CD8-positive, alpha-beta memory T cell (primary cell): ENCODE measurements at regions not wholly inside any gene's neighbourhood (a gene's known extent, or its start where the extent isn't known, plus 50 kb on each side); places are given as distances from the start of the nearest gene placed in this dataset.

Source experiments
- CTCF ChIA-PET: fragments of 350-600 bp; sonication (Branson Sonifier 250); formaldehyde crosslinking; loops from one replicate; lab custom pipeline; 2021; ENCODE audit warnings: antibody characterized with exemption; lab: Charles Lee
- POLR2A ChIA-PET: fragments of 350-600 bp; sonication (Branson Sonifier 250); formaldehyde crosslinking; loops from one replicate; lab custom pipeline; 2021; ENCODE audit warnings: antibody characterized with exemption; lab: Charles Lee
- DNase-seq, 5 donors: peaks; one replicate each; pipeline versions ENCODE4 v3.0.0 to v3.0.0-alpha.2; 2020 to 2022; ENCODE audit warnings: mixed read lengths in 1 of 5
- H3K27ac ChIP-seq: one replicate; pipeline ENCODE4 v1.7.0; 2013; ENCODE audit warnings: low read depth, mild to moderate bottlenecking, low read length, moderate library complexity
- H3K27me3 ChIP-seq: 2 replicates; pipeline ENCODE4 v1.7.0; 2013; ENCODE audit warnings: low read length, mild to moderate bottlenecking; ENCODE audit not compliant: insufficient read depth, poor library complexity, severe bottlenecking
- H3K36me3 ChIP-seq: 2 replicates; pipeline ENCODE4 v1.7.0; 2013; ENCODE audit warnings: mild to moderate bottlenecking, low read length, moderate library complexity; ENCODE audit not compliant: insufficient read depth
- H3K4me1 ChIP-seq: 2 replicates; pipeline ENCODE4 v1.7.0; 2013; ENCODE audit warnings: mild to moderate bottlenecking, low read length, moderate library complexity; ENCODE audit not compliant: insufficient read depth
- H3K4me3 ChIP-seq: 2 replicates; pipeline ENCODE4 v1.7.0; 2013; ENCODE audit warnings: mild to moderate bottlenecking, low read length
- H3K9me3 ChIP-seq: 2 replicates; pipeline ENCODE4 v1.7.0; 2013; ENCODE audit warnings: mild to moderate bottlenecking, low read length
- H3K27ac Mint-ChIP-seq, 8 donors: one replicate each; pipeline ENCODE4 v1.8.0; 2020 to 2021; ENCODE audit warnings: mixed read lengths in 8 of 8, mild to moderate bottlenecking in 6 of 8, inconsistent platforms in 3 of 8, moderate library complexity in 3 of 8
- H3K27me3 Mint-ChIP-seq, 2 donors: one replicate each; pipeline ENCODE4 v1.8.0; 2020 to 2021; ENCODE audit warnings: mixed read lengths in 2 of 2, mild to moderate bottlenecking in 1 of 2, moderate library complexity in 1 of 2
- H3K36me3 Mint-ChIP-seq, 3 donors: one replicate each; pipeline ENCODE4 v1.8.0; 2020 to 2021; ENCODE audit warnings: mixed read lengths in 3 of 3, inconsistent platforms in 1 of 3, mild to moderate bottlenecking in 1 of 3
- H3K4me1 Mint-ChIP-seq, 3 donors: one replicate each; pipeline ENCODE4 v1.8.0; 2020 to 2021; ENCODE audit warnings: mixed read lengths in 3 of 3, inconsistent platforms in 1 of 3, mild to moderate bottlenecking in 1 of 3
- H3K4me3 Mint-ChIP-seq, 7 donors: one replicate each; pipeline ENCODE4 v1.8.0; 2020 to 2021; ENCODE audit warnings: mixed read lengths in 7 of 7, mild to moderate bottlenecking in 6 of 7, moderate library complexity in 4 of 7, inconsistent platforms in 2 of 7
- H3K9me3 Mint-ChIP-seq, 5 donors: one replicate each; pipeline ENCODE4 v1.8.0; 2020 to 2022; ENCODE audit warnings: mixed read lengths in 5 of 5, mild to moderate bottlenecking in 3 of 5, moderate library complexity in 2 of 5, inconsistent platforms in 1 of 5

DNA sequence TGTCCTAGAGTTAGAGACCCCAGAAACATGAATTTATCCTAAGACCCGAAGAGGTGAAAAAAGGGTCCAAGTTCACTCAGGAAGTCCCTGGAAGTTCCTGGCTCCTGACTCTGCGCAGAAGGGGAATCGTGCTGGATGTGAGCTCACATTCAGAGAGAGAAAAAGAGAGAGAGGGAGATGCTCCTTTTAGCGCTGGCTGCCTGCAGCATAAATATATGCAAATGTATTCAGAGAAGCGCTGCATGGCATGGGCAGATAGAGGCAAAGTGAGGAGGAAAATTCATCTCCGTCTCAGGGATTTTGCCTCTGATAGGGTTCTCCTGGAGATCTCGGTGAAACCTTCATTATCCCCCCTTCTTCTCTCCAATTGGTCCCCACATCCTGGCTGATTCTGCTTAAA lies 517.2 kb downstream of the MN1 start:
- POLR2A ChIA-PET: no interaction called here

DNA sequence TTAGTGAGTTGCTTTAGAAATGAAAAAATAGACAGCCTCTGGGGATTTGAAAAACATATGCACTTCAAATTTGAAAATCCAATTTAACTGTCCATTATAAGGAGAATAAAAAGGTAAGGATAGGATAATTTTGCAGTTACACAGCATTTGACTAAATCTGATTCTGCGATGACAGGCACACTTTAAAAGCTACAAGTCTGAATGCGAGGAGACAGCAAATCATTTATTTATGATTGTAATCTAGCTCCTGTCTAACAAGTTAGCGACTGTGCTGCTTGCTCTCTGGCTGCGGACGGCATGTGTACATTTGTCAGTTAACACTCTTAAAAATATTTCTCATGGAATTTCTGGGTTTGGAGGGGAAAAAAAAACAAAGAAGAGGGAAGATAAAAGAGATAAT lies 514.8 kb downstream of the MN1 start:
- Mint-ChIP-seq H3K4me1 (no peaks in the 10 kb centered on the region), H3K27ac (no peak overlapping the region), H3K4me3 (no peak overlapping the region), H3K27me3 (peaks cover 1 to 11% of the 10 kb centered on the region in 2 donors), H3K36me3 (peaks cover 0 to 2% (median 2%) of the 10 kb centered on the region in 3 donors), H3K9me3 (peaks cover 0 to 7% (median 3%) of the 10 kb centered on the region in 5 donors)
- H3K4me1 ChIP-seq: no peaks in the 10 kb centered on the region
- H3K4me3 ChIP-seq: no peak overlapping the region
- H3K27me3 ChIP-seq: no peaks in the 10 kb centered on the region
- POLR2A ChIA-PET: no interaction called here
- CTCF ChIA-PET: no interaction called here
- H3K36me3 ChIP-seq: no peaks in the 10 kb centered on the region
- no peaks in the 10 kb centered on the region for H3K9me3 ChIP-seq
- DNase-seq: no peak
- H3K27ac ChIP-seq: no peak overlapping the region

More for the DNA sequence above, 517.2 kb downstream of the MN1 start:
- Mint-ChIP-seq H3K4me1 (no peaks in the 10 kb centered on the region), H3K36me3 (peaks cover 0 to 2% (median 2%) of the 10 kb centered on the region in 3 donors), H3K27me3 (peaks cover 1 to 13% of the 10 kb centered on the region in 2 donors), H3K4me3 (no peak overlapping the region), H3K27ac (no peak overlapping the region), H3K9me3 (peaks cover 0 to 7% (median 3%) of the 10 kb centered on the region in 5 donors)
- H3K9me3 ChIP-seq: no peaks in the 10 kb centered on the region
- CTCF ChIA-PET: no interaction called here
- no peaks in the 10 kb centered on the region for H3K4me1 ChIP-seq
- no peaks in the 10 kb centered on the region for H3K36me3 ChIP-seq
- H3K4me3 ChIP-seq: no peak overlapping the region
- DNase-seq: no peak
- H3K27ac ChIP-seq: no peak overlapping the region
- H3K27me3 ChIP-seq: no peaks in the 10 kb centered on the region

DNA sequence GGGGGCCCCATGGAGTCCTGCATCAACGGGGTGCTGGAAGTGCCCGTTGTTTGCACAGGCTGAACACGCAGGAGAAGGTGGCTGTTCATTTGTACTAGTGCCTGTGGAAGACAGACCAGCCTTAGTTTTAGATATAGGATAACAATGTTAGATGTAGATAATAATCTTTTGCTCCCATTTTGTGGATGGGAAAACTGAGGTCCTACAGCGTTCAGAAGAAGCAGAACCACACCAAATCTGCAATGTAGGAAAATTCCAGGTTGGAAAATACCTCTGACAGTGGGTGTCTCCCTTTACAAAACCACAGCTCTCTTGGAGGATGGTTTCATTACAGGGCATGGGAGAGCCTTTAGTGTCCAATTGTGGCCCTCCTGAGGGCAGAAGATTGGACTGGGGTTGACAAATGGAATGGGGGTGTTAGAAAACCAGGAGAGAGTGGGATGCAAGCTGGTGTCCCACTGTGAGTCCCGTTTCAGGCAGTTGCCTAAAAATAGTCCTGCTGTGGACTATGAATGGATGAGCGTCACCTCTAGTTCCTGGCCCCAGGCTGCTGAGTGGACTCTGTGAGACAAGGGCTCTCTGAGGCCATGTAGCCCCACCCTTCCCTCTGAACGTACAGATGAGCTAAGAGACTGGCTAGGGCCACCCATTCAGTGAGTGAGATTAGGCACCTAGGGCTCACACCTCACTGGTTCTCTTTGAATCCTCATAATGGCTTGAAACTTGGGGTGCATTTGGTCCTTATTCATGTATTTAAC lies 508.8 kb downstream of the MN1 start:
- peaks cover 13 to 22% of the 10 kb centered on the region in 2 donors for H3K27me3 Mint-ChIP-seq
- H3K4me1 Mint-ChIP-seq: no peaks in the 10 kb centered on the region
- no peak for DNase-seq
- Histone ChIP-seq H3K27ac (no peak overlapping the region), H3K4me3 (no peak overlapping the region), H3K36me3 (no peaks in the 10 kb centered on the region), H3K9me3 (no peaks in the 10 kb centered on the region), H3K27me3 (no peaks in the 10 kb centered on the region), H3K4me1 (no peaks in the 10 kb centered on the region)
- no peak overlapping the region for H3K27ac Mint-ChIP-seq
- no peaks in the 10 kb centered on the region for H3K36me3 Mint-ChIP-seq
- peaks cover 0 to 3% (median 0%) of the 10 kb centered on the region in 5 donors for H3K9me3 Mint-ChIP-seq
- POLR2A ChIA-PET: no interaction called here
- no peak overlapping the region for H3K4me3 Mint-ChIP-seq
- CTCF ChIA-PET: no interaction called here

DNA sequence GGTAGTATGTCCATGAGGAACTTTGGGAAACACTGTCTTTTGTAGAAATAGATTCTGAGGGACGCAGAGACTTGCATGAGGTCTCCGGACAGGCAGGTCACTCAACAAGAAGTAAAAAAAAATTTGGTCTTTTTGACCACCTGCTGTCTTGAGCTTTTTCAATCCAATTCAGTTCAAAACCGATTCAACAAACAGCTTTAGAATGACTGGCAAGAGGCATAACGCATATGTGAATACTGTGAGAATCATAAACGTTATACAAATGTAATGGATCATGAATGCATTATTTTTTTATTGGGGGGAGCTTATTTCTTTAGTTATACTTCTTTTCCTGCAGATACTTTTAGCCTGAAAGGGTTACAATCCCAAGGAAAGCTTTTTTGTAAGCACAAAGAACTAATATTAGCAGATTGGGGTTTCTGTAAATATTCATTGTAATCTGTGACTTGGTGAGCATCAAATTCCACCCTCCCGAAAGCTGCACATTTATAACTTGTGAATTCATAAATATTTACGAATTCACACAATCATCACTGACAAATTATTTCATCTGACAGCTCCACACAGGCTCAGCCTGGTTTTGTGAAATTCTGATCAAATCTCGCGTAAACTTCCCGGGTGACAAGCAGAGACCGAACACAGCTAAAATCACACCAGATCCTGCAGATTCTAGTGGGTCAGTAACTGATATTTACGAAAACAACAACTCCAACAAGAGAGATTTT lies 507.7 kb downstream of the MN1 start:
- CTCF ChIA-PET: no interaction called here
- no peak overlapping the region for H3K27ac ChIP-seq

DNA sequence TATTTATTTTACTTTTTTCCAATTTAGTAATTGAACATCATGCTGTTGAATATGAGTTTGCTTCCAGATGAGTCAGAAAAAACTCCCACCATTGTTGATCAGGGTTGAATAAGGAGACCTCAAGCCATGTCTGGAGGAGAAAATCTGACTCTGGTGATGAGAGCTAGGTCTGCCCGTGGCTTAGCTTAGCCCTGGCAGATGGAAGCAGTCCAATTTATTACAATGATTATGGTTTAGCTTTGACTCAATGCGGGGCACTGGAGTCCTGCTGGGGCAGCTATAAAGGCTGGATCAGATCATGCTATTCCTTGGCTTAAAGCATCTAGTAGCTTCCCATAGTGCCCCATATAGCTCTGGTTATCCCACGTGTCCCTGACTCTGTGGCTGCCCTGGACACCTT lies 506.5 kb downstream of the MN1 start:
- Histone ChIP-seq H3K27me3 (no peaks in the 10 kb centered on the region), H3K4me3 (no peak overlapping the region), H3K4me1 (no peaks in the 10 kb centered on the region), H3K36me3 (no peaks in the 10 kb centered on the region), H3K9me3 (no peaks in the 10 kb centered on the region), H3K27ac (no peak overlapping the region)
- Mint-ChIP-seq H3K27me3 (peaks cover 19 to 43% of the 10 kb centered on the region in 2 donors), H3K4me3 (no peak overlapping the region), H3K4me1 (no peaks in the 10 kb centered on the region), H3K27ac (no peak overlapping the region), H3K9me3 (peaks cover 0 to 3% (median 0%) of the 10 kb centered on the region in 5 donors), H3K36me3 (no peaks in the 10 kb centered on the region)
- CTCF ChIA-PET: no interaction called here
- POLR2A ChIA-PET: no interaction called here
- DNase-seq: no peak

More for the DNA sequence above, 507.7 kb downstream of the MN1 start:
- no peaks in the 10 kb centered on the region for H3K27me3 ChIP-seq
- Mint-ChIP-seq H3K4me3 (no peak overlapping the region), H3K9me3 (peaks cover 0 to 3% (median 0%) of the 10 kb centered on the region in 5 donors), H3K27ac (no peak overlapping the region), H3K27me3 (peaks cover 17 to 31% of the 10 kb centered on the region in 2 donors), H3K36me3 (no peaks in the 10 kb centered on the region), H3K4me1 (no peaks in the 10 kb centered on the region)
- DNase-seq: no peak
- H3K36me3 ChIP-seq: no peaks in the 10 kb centered on the region
- POLR2A ChIA-PET: no interaction called here
- H3K4me1 ChIP-seq: no peaks in the 10 kb centered on the region
- no peak overlapping the region for H3K4me3 ChIP-seq
- no peaks in the 10 kb centered on the region for H3K9me3 ChIP-seq

DNA sequence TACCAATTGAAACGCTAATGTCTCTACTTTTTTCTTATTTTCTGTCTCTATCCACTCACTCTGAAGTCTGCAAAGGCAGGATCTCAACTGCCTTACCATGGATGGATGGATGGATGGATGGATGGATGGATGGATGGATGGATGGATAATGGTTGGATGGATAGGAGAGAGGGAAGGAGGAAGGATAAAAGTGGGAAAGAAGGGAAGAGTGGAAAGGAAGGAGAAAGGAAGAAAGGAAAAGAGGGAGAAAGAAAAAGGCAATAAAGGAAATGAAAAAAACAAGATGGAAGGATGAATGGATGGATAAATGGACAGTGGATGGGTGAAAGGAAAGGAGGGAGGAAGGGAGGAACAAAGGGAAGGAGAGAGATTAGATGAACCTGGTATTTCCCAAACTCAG lies 506.0 kb downstream of the MN1 start:
- Mint-ChIP-seq H3K4me3 (no peak overlapping the region), H3K4me1 (no peaks in the 10 kb centered on the region), H3K9me3 (peaks cover 0 to 3% (median 0%) of the 10 kb centered on the region in 5 donors), H3K27ac (no peak overlapping the region), H3K27me3 (peaks cover 19 to 43% of the 10 kb centered on the region in 2 donors), H3K36me3 (no peaks in the 10 kb centered on the region)
- CTCF ChIA-PET: no interaction called here
- POLR2A ChIA-PET: no interaction called here
- DNase-seq: no peak
- H3K27me3 ChIP-seq: no peaks in the 10 kb centered on the region
- H3K4me1 ChIP-seq: no peaks in the 10 kb centered on the region
- H3K9me3 ChIP-seq: no peaks in the 10 kb centered on the region
- H3K36me3 ChIP-seq: no peaks in the 10 kb centered on the region
- H3K27ac ChIP-seq: no peak overlapping the region
- H3K4me3 ChIP-seq: no peak overlapping the region

DNA sequence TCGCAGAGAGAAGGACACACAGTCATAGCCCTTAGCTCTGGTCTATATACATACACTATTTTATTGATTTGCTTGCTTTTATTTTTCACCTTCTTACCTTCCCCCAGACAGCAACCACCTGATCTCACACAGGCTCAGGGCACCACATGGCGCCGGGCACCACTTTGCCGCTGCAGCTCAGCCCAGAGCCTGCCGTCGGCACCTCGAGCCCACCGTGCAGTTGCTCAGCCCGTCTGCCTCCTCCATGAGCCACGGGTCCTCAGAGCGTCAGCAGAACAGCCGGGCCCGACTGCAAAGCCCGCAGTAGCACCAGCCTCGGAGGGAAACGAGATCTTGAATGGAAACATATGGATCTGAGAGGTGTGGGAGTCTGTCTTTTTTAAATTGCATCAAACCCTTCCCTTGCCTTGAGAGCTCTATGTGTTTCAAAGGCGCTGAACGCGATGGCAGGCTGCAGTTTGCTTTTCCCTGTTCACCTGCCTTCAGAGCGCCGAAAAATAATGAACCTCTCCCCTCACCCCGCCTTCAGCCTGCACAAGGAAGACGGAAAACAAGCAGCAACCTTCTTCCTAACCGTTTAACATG lies 505.4 kb downstream of the MN1 start:
- no peaks in the 10 kb centered on the region for H3K4me1 Mint-ChIP-seq
- no peak overlapping the region for H3K27ac ChIP-seq
- no peaks in the 10 kb centered on the region for H3K4me1 ChIP-seq
- H3K4me3 Mint-ChIP-seq: no peak overlapping the region
- DNase-seq: no peak
- no peak overlapping the region for H3K27ac Mint-ChIP-seq
- no peaks in the 10 kb centered on the region for H3K27me3 ChIP-seq
- ChIA-PET CTCF (no interaction called here), POLR2A (no interaction called here)
- peaks cover 22 to 43% of the 10 kb centered on the region in 2 donors for H3K27me3 Mint-ChIP-seq
- peaks cover 0 to 3% (median 0%) of the 10 kb centered on the region in 5 donors for H3K9me3 Mint-ChIP-seq
- H3K36me3 ChIP-seq: no peaks in the 10 kb centered on the region
- no peaks in the 10 kb centered on the region for H3K9me3 ChIP-seq
- H3K36me3 Mint-ChIP-seq: no peaks in the 10 kb centered on the region
- H3K4me3 ChIP-seq: no peak overlapping the region

DNA sequence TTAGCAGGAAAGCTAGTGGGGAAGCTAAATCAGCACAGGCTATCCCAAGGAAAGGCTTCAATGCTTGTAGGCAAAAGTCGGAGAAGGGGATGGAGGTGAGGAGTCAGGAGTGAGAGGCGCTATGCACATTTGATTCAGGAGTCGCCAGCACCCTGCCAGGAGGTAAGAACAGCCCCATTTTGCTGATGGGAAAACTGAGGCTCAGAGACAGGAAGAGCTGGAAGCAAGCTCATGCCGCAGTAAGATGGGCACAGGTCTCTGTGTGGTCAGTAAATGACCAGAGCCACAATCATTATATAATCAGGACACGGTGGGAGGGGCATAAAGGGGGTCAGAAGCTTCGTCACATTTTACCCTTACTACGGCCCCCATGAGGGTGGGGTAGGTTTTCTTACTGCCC lies 504.4 kb downstream of the MN1 start:
- DNase-seq: no peak
- CTCF ChIA-PET: no interaction called here
- H3K27ac Mint-ChIP-seq: no peak overlapping the region
- H3K4me1 Mint-ChIP-seq: no peaks in the 10 kb centered on the region
- no peaks in the 10 kb centered on the region for H3K36me3 Mint-ChIP-seq
- Histone ChIP-seq H3K27me3 (no peaks in the 10 kb centered on the region), H3K4me1 (no peaks in the 10 kb centered on the region), H3K9me3 (no peaks in the 10 kb centered on the region), H3K36me3 (no peaks in the 10 kb centered on the region), H3K27ac (no peak overlapping the region), H3K4me3 (no peak overlapping the region)
- H3K27me3 Mint-ChIP-seq: peaks cover 24 to 48% of the 10 kb centered on the region in 2 donors
- peaks cover 0 to 3% (median 0%) of the 10 kb centered on the region in 5 donors for H3K9me3 Mint-ChIP-seq
- POLR2A ChIA-PET: no interaction called here
- no peak overlapping the region for H3K4me3 Mint-ChIP-seq
